ENCODE measurements at regions not wholly inside any gene's neighbourhood (a gene's known extent, or its start where the extent isn't known, plus 50 kb on each side); places are given as distances from the start of the nearest gene placed in this dataset.

DNA sequence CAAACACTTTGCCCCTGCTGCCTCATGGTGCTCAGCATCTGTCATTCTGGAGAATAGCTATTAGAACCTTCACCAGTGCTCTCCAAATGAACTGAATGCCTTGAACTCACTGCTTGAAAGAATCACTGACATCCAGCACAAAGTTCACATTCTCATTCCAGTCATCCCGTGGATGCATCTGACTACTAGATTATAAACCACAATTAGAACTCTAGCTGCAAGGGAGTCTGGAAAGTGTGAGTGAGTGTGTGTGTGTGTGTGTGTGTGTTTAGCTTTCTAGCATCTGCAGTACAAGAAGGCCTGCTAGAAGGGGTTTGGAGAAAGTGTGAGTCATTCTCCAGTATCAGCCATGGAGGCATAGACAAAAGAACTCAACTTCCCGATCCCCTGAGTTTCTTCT is 71.3 kb upstream of the DYNLT3 start:
- TF ChIP-seq, protein P1, sequence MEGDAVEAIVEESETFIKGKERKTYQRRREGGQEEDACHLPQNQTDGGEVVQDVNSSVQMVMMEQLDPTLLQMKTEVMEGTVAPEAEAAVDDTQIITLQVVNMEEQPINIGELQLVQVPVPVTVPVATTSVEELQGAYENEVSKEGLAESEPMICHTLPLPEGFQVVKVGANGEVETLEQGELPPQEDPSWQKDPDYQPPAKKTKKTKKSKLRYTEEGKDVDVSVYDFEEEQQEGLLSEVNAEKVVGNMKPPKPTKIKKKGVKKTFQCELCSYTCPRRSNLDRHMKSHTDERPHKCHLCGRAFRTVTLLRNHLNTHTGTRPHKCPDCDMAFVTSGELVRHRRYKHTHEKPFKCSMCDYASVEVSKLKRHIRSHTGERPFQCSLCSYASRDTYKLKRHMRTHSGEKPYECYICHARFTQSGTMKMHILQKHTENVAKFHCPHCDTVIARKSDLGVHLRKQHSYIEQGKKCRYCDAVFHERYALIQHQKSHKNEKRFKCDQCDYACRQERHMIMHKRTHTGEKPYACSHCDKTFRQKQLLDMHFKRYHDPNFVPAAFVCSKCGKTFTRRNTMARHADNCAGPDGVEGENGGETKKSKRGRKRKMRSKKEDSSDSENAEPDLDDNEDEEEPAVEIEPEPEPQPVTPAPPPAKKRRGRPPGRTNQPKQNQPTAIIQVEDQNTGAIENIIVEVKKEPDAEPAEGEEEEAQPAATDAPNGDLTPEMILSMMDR (IDR thresholded peaks at IDR 0.05): no peak
- TF ChIP-seq POLR2A (IDR thresholded peaks at IDR 0.05): no peak

All from testis (tissue), 2 donors.